ENCODE measurements at regions not wholly inside any gene's neighbourhood (a gene's known extent, or its start where the extent isn't known, plus 50 kb on each side); places are given as distances from the start of the nearest gene placed in this dataset.

DNA sequence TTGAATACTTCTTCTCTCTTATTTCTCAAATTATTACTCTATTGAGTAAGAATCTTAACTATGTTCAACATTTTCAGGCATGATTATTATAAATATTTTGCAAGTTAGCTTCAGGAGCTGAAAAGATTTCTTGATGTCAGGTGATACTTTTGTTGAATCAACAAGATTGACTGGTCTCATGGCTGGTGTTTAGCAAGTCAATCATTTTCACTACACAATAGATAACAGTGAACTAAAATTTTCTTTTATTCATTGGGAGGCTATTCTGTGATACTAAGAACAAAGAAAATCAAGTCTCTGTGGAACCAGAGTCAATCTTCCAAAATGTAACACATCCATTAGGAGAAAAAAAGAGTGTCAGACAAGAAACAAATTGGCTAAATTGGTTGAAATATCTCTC lies 476.7 kb downstream of the CNTN3 start:
- no peak for TF ChIP-seq CTCF (IDR thresholded peaks at IDR 0.05; ENCODE audit: low read depth, low read length)
- no peak for TF ChIP-seq POLR2A (IDR thresholded peaks at IDR 0.05; ENCODE audit: extremely low read depth, insufficient read length)
